Pancreas (tissue), 10 donors: ENCODE measurements at regions not wholly inside any gene's neighbourhood (a gene's known extent, or its start where the extent isn't known, plus 50 kb on each side); places are given as distances from the start of the nearest gene placed in this dataset.

Source experiments
- ATAC-seq, 4 donors: fragments of 200-7000 bp; cut with Tn5 transposase; one replicate each; pipeline versions ENCODE4 v1.8.0 to v1.9.1; 2020; ENCODE audit warnings: mild to moderate bottlenecking in 4 of 4, moderate library complexity in 4 of 4
- DNase-seq, 6 donors: peaks; one replicate each; pipeline ENCODE4 v3.0.0-alpha.2; 2020
- FAIRE-seq: peaks from 2 replicates; lab custom pipeline; 2012; peaks lifted over from hg19 to GRCh38; lab: Jason Lieb, UNC
- H3K27ac ChIP-seq, 4 donors: fragments of 200-600 bp; sonication (generic); 1 replicate in 3 of 4; 2 replicates in 1 of 4; pipeline versions ENCODE4 v1.5.0 to v1.8.0; 2020
- H3K27me3 ChIP-seq, 4 donors: fragments of 200-600 bp; one replicate each; pipeline ENCODE4 v1.8.0; 2021
- H3K36me3 ChIP-seq, 3 donors: fragments of 200-600 bp; sonication (generic) in 1 of 3; one replicate each; pipeline versions ENCODE4 v1.5.0 to v1.8.0; 2020 to 2021
- H3K4me1 ChIP-seq, 3 donors: fragments of 200-600 bp; one replicate each; pipeline ENCODE4 v1.8.0; 2021
- H3K4me3 ChIP-seq, 4 donors: fragments of 200-600 bp; sonication (generic) in 2 of 4; one replicate each; pipeline versions ENCODE4 v1.5.0 to v1.8.0; 2020 to 2021
- H3K9me3 ChIP-seq, 4 donors: fragments of 200-600 bp; one replicate each; pipeline ENCODE4 v1.8.0; 2021
- CTCF ChIP-seq, 4 donors: fragments of 200-600 bp; sonication (generic) in 3 of 4; IDR thresholded peaks; one replicate each; pipeline versions ENCODE4 v1.5.0 to v1.8.0; 2021; ENCODE audit warnings: antibody characterized with exemption in 4 of 4
- WGBS, 2 donors: extraction: QIAGEN DNeasy Blood & Tissue Kit; methylation state at CpG; one replicate each; pipeline ENCODE4 v1.1.7; 2013; 5-methylcytosine and 5-hydroxymethylcytosine counted together
- intact Hi-C, 3 donors: fragments of 100-400 bp; cut with DNase I; formaldehyde crosslinking; loops; one replicate each; pipeline versions ENCODE4 v1.11.1 to v1.14.2; 2022
- donor health status: healthy with polysubstance abuse.
- donor health status: DM: no; HTN: no; CAD: no; lungs with moderate emphysema.
- donor health status: DM: no; HTN: no; CAD: no.
- donor health status: control.
- donor health status: control.
- donor health status: Bipolar disorder and iron deficiency.
- donor health status: DM: yes; HTN: yes; CAD: no.
- donor health status: DM: no; HTN: no; CAD: no.
- donor health status: DM: no; HTN: no; CAD: no.
- donor health status: DM: yes; HTN: yes; CAD: no.

GRCh38 chr3:102757950-102758349 is 323.1 kb downstream of the ZPLD1 start:
- WGBS, 2 donors: 62 to 65% methylated on average over 2 of the region's 2 CpGs
- TF ChIP-seq CTCF (IDR thresholded peaks at IDR 0.05): no peak
- FAIRE-seq: no peak
- DNase-seq: no peak
- no peaks in the 10 kb centered on the region for H3K27me3 ChIP-seq
- H3K36me3 ChIP-seq: no peaks in the 10 kb centered on the region
- H3K4me3 ChIP-seq: no peak overlapping the region
- no peak overlapping the region for H3K27ac ChIP-seq
- no peaks in the 10 kb centered on the region for H3K9me3 ChIP-seq
- intact Hi-C loops: no loop called here
- no peak for ATAC-seq
- no peaks in the 10 kb centered on the region for H3K4me1 ChIP-seq

- Histone ChIP-seq H3K27ac (no peak overlapping the region), H3K36me3 (no peaks in the 10 kb centered on the region), H3K4me1 (no peaks in the 10 kb centered on the region), H3K9me3 (no peaks in the 10 kb centered on the region), H3K4me3 (no peak overlapping the region), H3K27me3 (no peaks in the 10 kb centered on the region)
- DNase-seq (no peak), FAIRE-seq (no peak), ATAC-seq (no peak)
- intact Hi-C loops: no loop called here
- no peak for TF ChIP-seq CTCF (IDR thresholded peaks at IDR 0.05)
- WGBS, 2 donors: 57 to 63% methylated on average over 2 of the region's 2 CpGs
Measured at GRCh38 chr3:102761766-102762165, 327.0 kb downstream of the ZPLD1 start.

GRCh38 chr3:102790747-102791325 is 356.0 kb downstream of the ZPLD1 start:
- TF ChIP-seq CTCF (IDR thresholded peaks at IDR 0.05): no peak
- 65 to 73% methylated on average over 3 of the region's 3 CpGs for WGBS, 2 donors
- intact Hi-C loops: no loop called here

GRCh38 chr3:102791641-102792589 is 357.1 kb downstream of the ZPLD1 start:
- Histone ChIP-seq H3K9me3 (no peaks in the 10 kb centered on the region), H3K4me3 (no peak overlapping the region), H3K27ac (no peak overlapping the region), H3K36me3 (no peaks in the 10 kb centered on the region), H3K4me1 (no peaks in the 10 kb centered on the region), H3K27me3 (no peaks in the 10 kb centered on the region)
- WGBS, 2 donors: 61 to 69% methylated on average over 7 of the region's 7 CpGs
- TF ChIP-seq CTCF (IDR thresholded peaks at IDR 0.05): no peak
- intact Hi-C loops: no loop called here
- DNase-seq: no peak
- FAIRE-seq: no peak
- no peak for ATAC-seq

More at GRCh38 chr3:102790747-102791325, 356.0 kb downstream of the ZPLD1 start:
- FAIRE-seq (no peak), DNase-seq (no peak), ATAC-seq (no peak)
- Histone ChIP-seq H3K27me3 (no peaks in the 10 kb centered on the region), H3K27ac (no peak overlapping the region), H3K9me3 (no peaks in the 10 kb centered on the region), H3K4me3 (no peak overlapping the region), H3K36me3 (no peaks in the 10 kb centered on the region), H3K4me1 (no peaks in the 10 kb centered on the region)

GRCh38 chr3:102796804-102797203 is 362.0 kb downstream of the ZPLD1 start:
- no peaks in the 10 kb centered on the region for H3K4me1 ChIP-seq
- intact Hi-C loops: no loop called here
- no peak for TF ChIP-seq CTCF (IDR thresholded peaks at IDR 0.05)
- no peak overlapping the region for H3K4me3 ChIP-seq
- no peak overlapping the region for H3K27ac ChIP-seq
- no peak for DNase-seq
- no peak for FAIRE-seq
- no peaks in the 10 kb centered on the region for H3K27me3 ChIP-seq
- no peaks in the 10 kb centered on the region for H3K36me3 ChIP-seq
- no peaks in the 10 kb centered on the region for H3K9me3 ChIP-seq
- no peak for ATAC-seq
- 43 to 51% methylated on average over 4 of the region's 4 CpGs for WGBS, 2 donors
